ENCODE measurements at regions not wholly inside any gene's neighbourhood (a gene's known extent, or its start where the extent isn't known, plus 50 kb on each side); places are given as distances from the start of the nearest gene placed in this dataset.

GRCh38 chr14:71381814-71382213 is 474.6 kb downstream of the PCNX1 start:
- CTCF ChIA-PET (ENCODE audit: unreplicated experiment), result no interaction called here
- H3K27ac ChIP-seq (ENCODE audit: low read depth, low read length, poor library complexity, severe bottlenecking), result no peak overlapping the region
- no peak overlapping the region for H2AFZ ChIP-seq (ENCODE audit: low read length)
- DNase-seq (ENCODE audit: low spot score), result no peak
- H3K4me2 ChIP-seq (ENCODE audit: low read length), result no peak overlapping the region
- H3K36me3 ChIP-seq (ENCODE audit: insufficient read depth, low read length), result peaks cover 7% of the 10 kb centered on the region; the same call in 1 of the 2 replicates
- intact Hi-C loops (cut with micrococcal nuclease; ENCODE audit: unreplicated experiment), result no loop called here
- POLR2A ChIA-PET, result interaction anchor here (1.3 kb wide), 1 partner anchor 22 kb away, joined by 4 read pairs; no protein-coding TSS in a partner anchor
- TF ChIP-seq CTCF (conservative IDR thresholded peaks at IDR 0.05; ENCODE audit: low read length) (no peak), EZH2phosphoT487 (IDR thresholded peaks at IDR 0.05; ENCODE audit: borderline replicate concordance, low read depth, low read length) (no peak)
- no TSS peak for BruUV-seq (replicated peaks)
- H3K4me3 ChIP-seq (ENCODE audit: low read depth, low read length, poor library complexity, severe bottlenecking), result no peak overlapping the region
- peaks cover 12% of the 10 kb centered on the region; the same call in 1 of the 2 replicates for H3K9me3 ChIP-seq (ENCODE audit: low read length)
- H3K4me1 ChIP-seq (ENCODE audit: insufficient read depth, low read length, poor library complexity, severe bottlenecking), result no peaks in the 10 kb centered on the region
- H4K20me1 ChIP-seq (ENCODE audit: insufficient read depth, low read length), result no peaks in the 10 kb centered on the region
- peaks cover 45% of the 10 kb centered on the region; the same call in 1 of the 2 replicates for H3K79me2 ChIP-seq (ENCODE audit: insufficient read depth, low read depth, low read length)
- H3K9me2 ChIP-seq (ENCODE audit: insufficient read depth, low read length), result no peaks in the 10 kb centered on the region

GRCh38 chr14:71382315-71382714 is 475.1 kb downstream of the PCNX1 start:
- H4K20me1 ChIP-seq (ENCODE audit: insufficient read depth, low read length), result no peaks in the 10 kb centered on the region
- peaks cover 7% of the 10 kb centered on the region; the same call in 1 of the 2 replicates for H3K36me3 ChIP-seq (ENCODE audit: insufficient read depth, low read length)
- peaks cover 12% of the 10 kb centered on the region; the same call in 1 of the 2 replicates for H3K9me3 ChIP-seq (ENCODE audit: low read length)
- no peak overlapping the region for H2AFZ ChIP-seq (ENCODE audit: low read length)
- TF ChIP-seq CTCF (conservative IDR thresholded peaks at IDR 0.05; ENCODE audit: low read length) (no peak), EZH2phosphoT487 (IDR thresholded peaks at IDR 0.05; ENCODE audit: borderline replicate concordance, low read depth, low read length) (no peak)
- no peak overlapping the region for H3K4me3 ChIP-seq (ENCODE audit: low read depth, low read length, poor library complexity, severe bottlenecking)
- H3K79me2 ChIP-seq (ENCODE audit: insufficient read depth, low read depth, low read length), result peaks cover 45% of the 10 kb centered on the region; the same call in 1 of the 2 replicates
- DNase-seq (ENCODE audit: low spot score), result no peak
- no peak overlapping the region for H3K27ac ChIP-seq (ENCODE audit: low read depth, low read length, poor library complexity, severe bottlenecking)
- POLR2A ChIA-PET, result no interaction called here
- H3K4me2 ChIP-seq (ENCODE audit: low read length), result no peak overlapping the region
- TSS peak; percentile 25 for BruUV-seq (replicated peaks)
- CTCF ChIA-PET (ENCODE audit: unreplicated experiment), result no interaction called here
- H3K9me2 ChIP-seq (ENCODE audit: insufficient read depth, low read length), result no peaks in the 10 kb centered on the region
- no peaks in the 10 kb centered on the region for H3K4me1 ChIP-seq (ENCODE audit: insufficient read depth, low read length, poor library complexity, severe bottlenecking)
- intact Hi-C loops (cut with micrococcal nuclease; ENCODE audit: unreplicated experiment), result no loop called here

GRCh38 chr14:71383510-71383909 is 476.3 kb downstream of the PCNX1 start:
- Histone ChIP-seq H3K9me2 (ENCODE audit: insufficient read depth, low read length) (no peaks in the 10 kb centered on the region), H3K4me3 (ENCODE audit: low read depth, low read length, poor library complexity, severe bottlenecking) (no peak overlapping the region), H3K9me3 (ENCODE audit: low read length) (peaks cover 3% of the 10 kb centered on the region; the same call in 1 of the 2 replicates), H2AFZ (ENCODE audit: low read length) (no peak overlapping the region), H3K27ac (ENCODE audit: low read depth, low read length, poor library complexity, severe bottlenecking) (no peak overlapping the region), H4K20me1 (ENCODE audit: insufficient read depth, low read length) (no peaks in the 10 kb centered on the region), H3K36me3 (ENCODE audit: insufficient read depth, low read length) (peaks cover 7% of the 10 kb centered on the region; the same call in 1 of the 2 replicates), H3K79me2 (ENCODE audit: insufficient read depth, low read depth, low read length) (peaks cover 39% of the 10 kb centered on the region; the same call in 1 of the 2 replicates), H3K4me2 (ENCODE audit: low read length) (no peak overlapping the region), H3K4me1 (ENCODE audit: insufficient read depth, low read length, poor library complexity, severe bottlenecking) (no peaks in the 10 kb centered on the region)
- POLR2A ChIA-PET, result no interaction called here
- no peak for TF ChIP-seq EZH2phosphoT487 (IDR thresholded peaks at IDR 0.05; ENCODE audit: borderline replicate concordance, low read depth, low read length)
- TF ChIP-seq CTCF (conservative IDR thresholded peaks at IDR 0.05; ENCODE audit: low read length), result no peak
- BruUV-seq (replicated peaks), result no TSS peak
- CTCF ChIA-PET (ENCODE audit: unreplicated experiment), result no interaction called here
- no peak for DNase-seq (ENCODE audit: low spot score)
- intact Hi-C loops (cut with micrococcal nuclease; ENCODE audit: unreplicated experiment), result no loop called here
